ENCODE measurements at regions not wholly inside any gene's neighbourhood (a gene's known extent, or its start where the extent isn't known, plus 50 kb on each side); places are given as distances from the start of the nearest gene placed in this dataset.

DNA sequence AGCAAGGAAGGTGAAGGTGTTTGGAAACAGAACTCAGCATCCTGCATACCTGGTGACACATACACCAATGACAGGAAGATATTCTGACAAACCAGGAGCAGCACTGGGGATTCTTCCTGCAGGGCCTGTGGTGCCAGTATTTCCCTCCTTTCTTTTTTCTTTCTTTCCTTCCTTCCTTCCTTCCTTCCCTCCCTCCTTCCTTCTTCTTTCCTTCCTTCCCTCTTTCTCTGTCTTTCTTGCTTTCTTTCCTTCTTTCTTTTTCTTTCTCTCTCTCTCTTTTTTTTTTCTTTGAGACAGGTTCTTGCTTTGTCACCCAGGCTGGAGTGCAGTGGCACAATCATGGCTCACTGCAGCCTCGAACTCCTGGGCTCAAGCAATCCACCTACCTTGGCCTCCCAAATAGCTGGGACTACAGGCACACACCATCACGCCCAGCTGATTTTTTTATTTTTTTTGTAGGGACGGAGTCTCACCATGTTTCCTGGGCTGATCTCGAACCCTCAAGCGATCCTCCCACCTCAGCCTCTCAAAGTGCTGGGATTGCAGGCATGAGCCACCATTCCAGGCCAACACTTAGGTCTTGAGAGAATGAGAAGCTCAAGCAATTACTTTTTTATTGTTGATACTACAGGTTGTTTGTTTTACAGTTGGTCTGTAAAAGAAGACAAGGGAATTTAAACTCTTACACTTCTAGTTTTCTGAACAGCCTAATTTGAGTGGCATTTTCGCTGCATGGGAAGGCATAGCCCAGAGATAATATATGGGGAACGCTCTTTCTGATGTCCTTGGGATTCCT lies 54.7 kb upstream of the GATA6 start:
- no peak for DNase-seq

DNA sequence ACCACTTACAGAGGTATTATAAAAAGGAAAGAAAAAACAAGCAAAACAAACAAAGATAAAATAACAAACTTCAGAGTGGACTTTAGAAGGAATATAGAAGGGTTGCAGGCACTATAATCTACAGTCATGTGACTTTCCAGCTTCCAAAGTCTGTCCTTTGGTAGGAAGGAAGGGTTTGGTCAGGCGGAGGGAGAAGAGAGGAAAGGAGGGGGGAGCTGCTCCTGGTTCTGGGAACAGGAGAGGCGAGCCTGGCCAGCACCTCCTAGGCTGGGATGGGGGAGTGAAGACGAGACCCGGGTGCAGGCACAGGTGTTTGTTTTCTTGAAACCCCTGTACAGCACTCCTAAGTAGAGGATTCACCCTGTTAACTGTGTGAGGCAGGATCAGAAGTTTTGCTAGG lies 53.8 kb upstream of the GATA6 start:
- no peak for DNase-seq

Data from fibroblast of skin of abdomen (primary cell).